ENCODE measurements at regions not wholly inside any gene's neighbourhood (a gene's known extent, or its start where the extent isn't known, plus 50 kb on each side); places are given as distances from the start of the nearest gene placed in this dataset.

DNA sequence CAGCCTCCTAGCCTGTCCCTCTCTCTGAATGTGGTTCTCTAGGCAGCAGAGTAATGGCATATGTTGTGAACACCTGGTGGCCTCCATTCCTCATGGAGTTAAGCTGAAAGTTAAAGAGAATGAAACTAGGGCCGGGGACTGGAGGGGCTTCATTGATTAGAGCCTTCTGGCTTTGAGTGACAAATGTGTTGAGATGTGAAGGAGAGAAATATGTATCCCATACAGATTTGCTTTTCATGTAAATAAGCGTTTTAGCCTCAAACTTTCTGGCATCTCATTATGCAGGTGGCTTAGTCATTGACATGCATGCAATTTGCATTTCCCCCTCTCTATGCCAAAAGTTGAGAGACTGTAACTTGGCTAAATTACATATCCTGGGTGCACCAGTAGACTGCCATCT, 537.7 kb upstream of the EEF2KMT start:
- ChIA-PET CTCF (no interaction called here), POLR2A (no interaction called here)
- Histone ChIP-seq H3K27ac (ENCODE audit: low read depth, low read length) (no peak overlapping the region), H3K4me3 (ENCODE audit: low read depth, low read length) (no peak overlapping the region), H3K27me3 (ENCODE audit: control insufficient read depth, insufficient read depth, low read length) (no peaks in the 10 kb centered on the region), H3K9me3 (ENCODE audit: control insufficient read depth, insufficient read depth, low read length) (peaks cover 35% of the 10 kb centered on the region)
- TF ChIP-seq CTCF (IDR thresholded peaks at IDR 0.05; ENCODE audit: low read depth, low read length) = no peak
- DNase-seq (ENCODE audit: low read depth, low spot score) = no peak

GRCh38 chr16:5634666-5635180, 537.1 kb upstream of the EEF2KMT start:
- DNase-seq (ENCODE audit: low read depth, low spot score) = no peak
- CTCF ChIA-PET = no interaction called here
- POLR2A ChIA-PET = no interaction called here

DNA sequence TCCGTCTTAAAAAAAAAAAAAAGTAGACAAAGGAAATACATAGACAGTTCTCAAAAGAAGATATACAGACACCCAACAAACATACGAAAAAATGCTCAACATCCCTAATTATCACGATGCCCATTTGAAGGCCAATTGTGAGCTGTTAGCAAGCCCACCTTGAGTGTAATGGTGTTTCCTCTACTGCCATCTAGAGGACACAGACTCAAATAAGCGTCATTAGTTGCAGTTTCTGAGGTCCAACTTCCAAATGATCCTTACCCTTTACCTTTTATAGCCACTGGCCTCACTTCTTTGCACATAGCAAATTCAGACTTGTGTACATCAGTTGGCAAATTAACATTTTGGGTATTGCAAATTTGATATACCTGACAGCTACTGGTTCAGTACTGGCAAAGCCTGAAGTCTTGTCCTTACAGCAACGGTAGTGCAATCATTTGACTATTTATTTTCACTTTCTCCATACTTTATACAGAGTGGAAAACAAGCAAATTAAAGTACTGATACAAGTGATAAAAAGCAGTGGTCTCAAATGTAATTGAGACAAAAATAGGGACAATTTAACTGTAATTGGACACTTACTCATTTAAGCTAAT, 536.3 kb upstream of the EEF2KMT start:
- Histone ChIP-seq H3K27ac (ENCODE audit: low read depth, low read length) (no peak overlapping the region), H3K9me3 (ENCODE audit: control insufficient read depth, insufficient read depth, low read length) (peaks cover 26% of the 10 kb centered on the region), H3K4me3 (ENCODE audit: low read depth, low read length) (no peak overlapping the region), H3K27me3 (ENCODE audit: control insufficient read depth, insufficient read depth, low read length) (no peaks in the 10 kb centered on the region)
- peak; percentile 18; the same call in 1 of the 2 replicates for TF ChIP-seq CTCF (IDR thresholded peaks at IDR 0.05; ENCODE audit: low read depth, low read length)
- ChIA-PET CTCF (no interaction called here), POLR2A (no interaction called here)
- no peak for DNase-seq (ENCODE audit: low read depth, low spot score)

More at GRCh38 chr16:5634666-5635180, 537.1 kb upstream of the EEF2KMT start:
- TF ChIP-seq CTCF (IDR thresholded peaks at IDR 0.05; ENCODE audit: low read depth, low read length) = no peak
- Histone ChIP-seq H3K9me3 (ENCODE audit: control insufficient read depth, insufficient read depth, low read length) (peaks cover 29% of the 10 kb centered on the region), H3K27ac (ENCODE audit: low read depth, low read length) (no peak overlapping the region), H3K27me3 (ENCODE audit: control insufficient read depth, insufficient read depth, low read length) (no peaks in the 10 kb centered on the region), H3K4me3 (ENCODE audit: low read depth, low read length) (no peak overlapping the region)

DNA sequence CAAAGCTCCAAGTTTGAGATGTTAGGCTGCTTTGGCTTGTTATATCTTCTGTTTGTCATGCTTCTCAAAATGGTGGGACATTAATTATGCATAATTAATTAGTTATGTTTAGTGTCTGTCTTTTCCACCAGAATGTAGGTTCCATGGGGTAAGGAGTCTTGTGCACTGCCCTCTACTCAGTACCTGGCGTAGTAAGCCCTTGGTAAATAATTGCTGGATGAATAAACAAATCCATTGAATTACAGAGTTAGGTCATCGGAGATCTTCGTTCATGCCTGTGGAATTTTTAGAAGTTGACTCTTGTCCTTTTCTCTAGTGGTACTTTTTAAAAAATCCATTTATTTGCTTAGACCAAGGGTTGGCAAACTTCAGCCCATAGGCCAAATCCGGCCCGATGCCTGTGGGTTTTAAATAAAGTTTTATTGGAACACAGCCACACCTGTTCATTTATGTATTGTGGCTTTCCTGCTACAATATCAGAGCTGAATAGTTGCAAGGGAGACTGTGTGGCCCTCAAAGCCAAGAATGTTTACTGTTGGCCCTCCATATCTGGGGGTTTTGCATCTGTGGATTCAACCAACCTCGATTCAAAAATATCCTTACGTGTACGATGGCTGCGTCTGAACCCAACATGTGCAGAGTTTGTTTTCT, 524.8 kb upstream of the EEF2KMT start:
- Histone ChIP-seq H3K27me3 (ENCODE audit: control insufficient read depth, insufficient read depth, low read length) (no peaks in the 10 kb centered on the region), H3K27ac (ENCODE audit: low read depth, low read length) (no peak overlapping the region), H3K9me3 (ENCODE audit: control insufficient read depth, insufficient read depth, low read length) (peaks cover 49% of the 10 kb centered on the region), H3K4me3 (ENCODE audit: low read depth, low read length) (no peak overlapping the region)
- POLR2A ChIA-PET = no interaction called here
- DNase-seq (ENCODE audit: low read depth, low spot score) = no peak
- TF ChIP-seq CTCF (IDR thresholded peaks at IDR 0.05; ENCODE audit: low read depth, low read length) = no peak
- CTCF ChIA-PET = no interaction called here

DNA sequence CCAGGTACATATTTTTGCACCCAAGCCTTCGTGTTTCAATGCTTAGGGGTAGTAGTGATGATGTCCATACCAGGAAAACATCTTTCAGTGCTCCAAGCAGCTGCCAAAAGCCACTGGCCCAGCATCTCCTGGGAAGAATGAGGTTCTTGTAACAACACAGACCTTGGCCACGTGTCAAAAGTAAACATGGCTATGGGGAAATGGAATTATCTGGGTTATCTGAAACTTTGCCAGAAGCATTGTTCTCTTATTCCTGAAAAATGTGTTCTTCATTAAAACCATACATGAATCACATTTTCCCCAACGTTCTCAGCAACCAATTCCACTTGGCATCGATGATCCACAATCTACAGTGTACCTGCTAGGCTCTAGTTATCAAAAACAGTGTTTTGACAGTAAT, 524.2 kb upstream of the EEF2KMT start:
- H3K9me3 ChIP-seq (ENCODE audit: control insufficient read depth, insufficient read depth, low read length) = peaks cover 53% of the 10 kb centered on the region
- no peak overlapping the region for H3K27ac ChIP-seq (ENCODE audit: low read depth, low read length)
- ChIA-PET POLR2A (no interaction called here), CTCF (no interaction called here)
- no peak overlapping the region for H3K4me3 ChIP-seq (ENCODE audit: low read depth, low read length)
- no peak for TF ChIP-seq CTCF (IDR thresholded peaks at IDR 0.05; ENCODE audit: low read depth, low read length)
- H3K27me3 ChIP-seq (ENCODE audit: control insufficient read depth, insufficient read depth, low read length) = no peaks in the 10 kb centered on the region
- DNase-seq (ENCODE audit: low read depth, low spot score) = no peak
